Ovary (tissue), 7 donors: ENCODE measurements at regions not wholly inside any gene's neighbourhood (a gene's known extent, or its start where the extent isn't known, plus 50 kb on each side); places are given as distances from the start of the nearest gene placed in this dataset.

Experiments
- DNase-seq, 5 donors: peaks; one replicate each; pipeline ENCODE4 v3.0.0-alpha.2; 2019 to 2020
- H3K27ac ChIP-seq, 2 donors: fragments of 200-600 bp; one replicate each; pipeline versions ENCODE4 v1.5.1 to v1.8.0; 2019 to 2022
- H3K27me3 ChIP-seq: fragments of 200-600 bp; one replicate; pipeline ENCODE4 v1.8.0; 2022
- H3K36me3 ChIP-seq: fragments of 200-600 bp; sonication (generic); one replicate; pipeline ENCODE4 v1.5.1; 2019
- H3K4me1 ChIP-seq: one replicate; pipeline ENCODE4 v1.8.1; 2013; ENCODE audit warnings: mild to moderate bottlenecking, moderate library complexity; ENCODE audit not compliant: insufficient read depth
- H3K4me3 ChIP-seq: fragments of 200-600 bp; sonication (generic); one replicate; pipeline ENCODE4 v1.5.1; 2017
- H3K9me3 ChIP-seq, 2 donors: fragments of 200-600 bp in 1 of 2; sonication (generic) in 1 of 2; one replicate each; pipeline versions ENCODE4 v1.5.1 to v1.8.1; 2013 to 2019; ENCODE audit warnings: mild to moderate bottlenecking in 1 of 2, moderate library complexity in 1 of 2
- CTCF ChIP-seq, 3 donors: fragments of 450-650 bp in 2 of 3; fragments of 200-600 bp in 1 of 3; IDR thresholded peaks; one replicate each; pipeline versions ENCODE4 v1.5.1 to v1.8.0; 2016 to 2022; ENCODE audit warnings: antibody characterized with exemption in 3 of 3, mild to moderate bottlenecking in 1 of 3
- EP300 ChIP-seq: sonication (generic); formaldehyde crosslinking; IDR thresholded peaks from one replicate; pipeline ENCODE4 v1.6.1; 2017; ENCODE audit warnings: antibody characterized with exemption
- POLR2A ChIP-seq: fragments of 450-650 bp; IDR thresholded peaks from one replicate; pipeline ENCODE4 v1.6.1; 2017; ENCODE audit warnings: antibody characterized with exemption, mild to moderate bottlenecking, moderate library complexity
- WGBS, 3 donors: extraction: QIAGEN DNeasy Blood & Tissue Kit in 1 of 3; methylation state at CpG; one replicate each; pipeline versions ENCODE4 v1.1.5 to v1.1.7; 2013 to 2017; 5-methylcytosine and 5-hydroxymethylcytosine counted together
- intact Hi-C, 4 donors: fragments of 100-400 bp; cut with DNase I; formaldehyde crosslinking; loops; one replicate each; pipeline versions ENCODE4 v1.11.0 to v1.15.1; 2022 to 2023
- donor health status: DM: no; HTN: no; CAD: no; lungs with moderate emphysema.
- donor health status: DM: no; HTN: no; CAD: no.
- donor health status: Bipolar disorder and iron deficiency.
- donor health status: DM: no; HTN: no; CAD: no.
- donor health status: DM: yes; HTN: yes; CAD: no.

GRCh38 chr21:35547946-35548774 lies 499.1 kb upstream of the RUNX1 start:
- WGBS, 3 donors = 73 to 82% (median 77%) methylated on average over 7 of the region's 7 CpGs
- Histone ChIP-seq H3K4me3 (no peak overlapping the region), H3K27ac (no peak overlapping the region), H3K4me1 (no peaks in the 10 kb centered on the region), H3K9me3 (no peaks in the 10 kb centered on the region), H3K27me3 (no peaks in the 10 kb centered on the region), H3K36me3 (no peaks in the 10 kb centered on the region)
- TF ChIP-seq EP300 (no peak), CTCF (IDR thresholded peaks at IDR 0.05) (no peak), POLR2A (no peak)
- DNase-seq = no peak
- intact Hi-C loops = loop anchor here in 1 of 4 donors (10.0 kb wide), 1 partner anchor 57 kb away; no protein-coding TSS in a partner anchor

GRCh38 chr21:35543746-35544145 lies 494.6 kb upstream of the RUNX1 start:
- intact Hi-C loops = loop anchor here in 1 of 4 donors (10.0 kb wide), 1 partner anchor 61 kb away; no protein-coding TSS in a partner anchor

DNA sequence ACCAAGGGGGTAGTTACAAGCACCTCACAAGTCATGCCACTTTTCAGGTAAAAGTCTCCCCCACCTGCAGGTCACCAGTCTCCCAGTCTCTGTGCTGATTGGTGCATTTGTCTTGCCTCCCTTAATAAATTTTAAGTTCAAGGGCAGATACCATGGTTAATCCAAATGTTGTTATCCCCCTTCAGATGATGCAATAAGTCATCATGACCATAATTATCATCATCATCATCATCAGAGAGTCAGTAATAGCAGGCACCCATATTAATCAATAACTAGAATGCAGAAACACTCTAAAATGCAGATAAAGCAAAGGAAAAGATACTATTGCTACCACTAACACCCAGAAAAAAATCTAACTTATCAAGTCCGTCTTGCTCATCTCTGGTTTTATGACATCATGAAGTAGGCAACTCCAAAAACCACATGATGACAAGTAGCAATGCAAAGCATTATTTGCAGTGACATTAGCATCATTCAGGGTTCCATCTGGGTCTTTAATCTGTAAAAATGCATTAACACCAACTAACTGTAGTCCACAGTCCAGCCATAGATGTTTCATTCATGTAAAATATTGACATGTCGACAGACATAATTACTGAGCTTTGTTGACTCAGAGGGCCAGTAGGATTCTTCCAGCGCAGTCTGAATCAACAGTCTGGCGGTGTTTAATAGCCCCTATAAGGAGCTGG lies 492.0 kb upstream of the RUNX1 start:
- Histone ChIP-seq H3K9me3 (no peaks in the 10 kb centered on the region), H3K27me3 (no peaks in the 10 kb centered on the region), H3K4me3 (no peak overlapping the region), H3K4me1 (no peaks in the 10 kb centered on the region), H3K36me3 (no peaks in the 10 kb centered on the region), H3K27ac (no peak overlapping the region)
- no peak for DNase-seq
- TF ChIP-seq POLR2A = no peak
- TF ChIP-seq EP300 = no peak
- 87 to 92% (median 89%) methylated on average over 4 of the region's 4 CpGs for WGBS, 3 donors
- intact Hi-C loops = loop anchor here in 1 of 4 donors (10.0 kb wide), 1 partner anchor 64 kb away; no protein-coding TSS in a partner anchor

More at GRCh38 chr21:35543746-35544145, 494.6 kb upstream of the RUNX1 start:
- no peaks in the 10 kb centered on the region for H3K27me3 ChIP-seq
- no peaks in the 10 kb centered on the region for H3K9me3 ChIP-seq
- H3K4me1 ChIP-seq = no peaks in the 10 kb centered on the region
- H3K4me3 ChIP-seq = no peak overlapping the region
- H3K36me3 ChIP-seq = no peaks in the 10 kb centered on the region
- H3K27ac ChIP-seq = no peak overlapping the region
- no peak for DNase-seq
- WGBS, 3 donors = 51 to 56% (median 51%) methylated on average over 5 of the region's 5 CpGs
- TF ChIP-seq POLR2A (no peak), CTCF (IDR thresholded peaks at IDR 0.05) (no peak), EP300 (no peak)

- H3K4me3 ChIP-seq = no peak overlapping the region
- no peak for DNase-seq
- H3K27me3 ChIP-seq = no peaks in the 10 kb centered on the region
- 69 to 82% (median 72%) methylated on average over 1 of the region's 1 CpG for WGBS, 3 donors
- H3K36me3 ChIP-seq = no peaks in the 10 kb centered on the region
- H3K9me3 ChIP-seq = no peaks in the 10 kb centered on the region
- TF ChIP-seq POLR2A = no peak
- intact Hi-C loops = no loop called here
- H3K27ac ChIP-seq = no peak overlapping the region
- H3K4me1 ChIP-seq = no peaks in the 10 kb centered on the region
Measured at GRCh38 chr21:35538386-35538785, 489.3 kb upstream of the RUNX1 start.

DNA sequence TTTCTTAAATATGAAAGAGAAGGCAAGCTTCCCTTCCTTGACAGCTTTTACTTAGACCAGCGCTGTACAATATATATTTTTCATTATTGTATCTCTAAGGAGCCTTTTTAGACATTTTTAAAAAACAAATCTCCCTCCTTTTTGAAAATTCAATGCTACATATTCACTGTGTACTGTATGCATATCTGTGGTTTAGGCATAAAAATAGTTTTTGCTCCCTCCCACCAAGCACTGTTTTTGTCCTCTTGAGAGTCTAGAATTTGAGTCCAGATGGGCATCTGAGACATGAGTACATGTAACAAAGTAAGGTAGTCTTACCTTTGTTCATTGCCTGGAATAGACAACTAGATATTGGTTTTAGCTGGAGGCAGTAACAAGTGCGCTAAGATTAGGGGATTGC lies 488.5 kb upstream of the RUNX1 start:
- 84 to 95% (median 88%) methylated on average over 2 of the region's 2 CpGs for WGBS, 3 donors
- H3K4me3 ChIP-seq = no peak overlapping the region

More for the DNA sequence above, 488.5 kb upstream of the RUNX1 start:
- intact Hi-C loops = no loop called here
- Histone ChIP-seq H3K36me3 (no peaks in the 10 kb centered on the region), H3K27me3 (no peaks in the 10 kb centered on the region), H3K27ac (no peak overlapping the region), H3K9me3 (no peaks in the 10 kb centered on the region), H3K4me1 (no peaks in the 10 kb centered on the region)
- TF ChIP-seq EP300 (no peak), CTCF (IDR thresholded peaks at IDR 0.05) (no peak), POLR2A (no peak)
- DNase-seq = no peak
